ENCODE measurements at regions not wholly inside any gene's neighbourhood (a gene's known extent, or its start where the extent isn't known, plus 50 kb on each side); places are given as distances from the start of the nearest gene placed in this dataset.

- Histone ChIP-seq H2AFZ (ENCODE audit: low read length) (no peak overlapping the region), H3K27me3 (ENCODE audit: control insufficient read depth in 1 of 2, insufficient read depth in 2 of 2, low read length in 2 of 2) (no peaks in the 10 kb centered on the region; a peak in 1 of 5 replicates), H3K4me2 (ENCODE audit: low read depth, low read length) (no peak overlapping the region), H3K36me3 (replicated peaks in 1 of 2; ENCODE audit: control insufficient read depth in 1 of 2, insufficient read depth in 2 of 2, low read length in 2 of 2) (no peaks in the 10 kb centered on the region), H3K79me2 (ENCODE audit: insufficient read depth, low read length) (no peaks in the 10 kb centered on the region), H3K27ac (ENCODE audit: extremely low read length, insufficient read depth, low read length) (no peak overlapping the region), H4K20me1 (ENCODE audit: insufficient read depth, low read length) (no peaks in the 10 kb centered on the region), H3K9ac (ENCODE audit: insufficient read depth, low read depth, low read length) (no peak overlapping the region), H3K9me3 (ENCODE audit: low read length) (no peaks in the 10 kb centered on the region), H3K4me3 (replicated peaks in 1 of 3; ENCODE audit: insufficient read depth in 1 of 3, low read depth in 2 of 3, low read length in 3 of 3) (no peak overlapping the region), H3K4me1 (ENCODE audit: insufficient read depth, low read length) (no peaks in the 10 kb centered on the region)
- POLR2A ChIA-PET = no interaction called here
- CTCF ChIA-PET (ENCODE audit: low intra/inter-chr PET ratio, low total read pairs) = no interaction called here
- in situ Hi-C loops (cut with HindIII; ENCODE audit: extremely low pct_ligation_motif_present, low pct_unique_long_range_greater_than_20kb) (no loop called here), intact Hi-C loops (cut with micrococcal nuclease; ENCODE audit: unreplicated experiment) (no loop called here)
- ATAC-seq = no peak
- FAIRE-seq = no peak
- DNase-seq (ENCODE audit: low spot score) = no peak
- 3% methylated on average over 1 of the region's 1 CpG for WGBS (ENCODE audit: low lambda C conversion rate)
- BruUV-seq (replicated peaks) = no TSS peak
- TF ChIP-seq NR2F2 (IDR thresholded peaks at IDR 0.05; ENCODE audit: borderline replicate concordance, low read depth) (no peak), RBFOX2 (IDR thresholded peaks at IDR 0.05; ENCODE audit: low read depth, low read length) (no peak), NFIB (CRISPR knock-in tag; IDR thresholded peaks at IDR 0.05; ENCODE audit: borderline replicate concordance) (no peak), ZNF572 (CRISPR knock-in tag; IDR thresholded peaks at IDR 0.05) (no peak), ZNF350 (CRISPR knock-in tag; IDR thresholded peaks at IDR 0.05; ENCODE audit: borderline replicate concordance, low read depth) (no peak), ZNF207 (IDR thresholded peaks at IDR 0.05; ENCODE audit: borderline replicate concordance) (no peak), NKX3-1 (CRISPR knock-in tag; IDR thresholded peaks at IDR 0.05) (no peak), ZNF407 (CRISPR knock-in tag; IDR thresholded peaks at IDR 0.05; ENCODE audit: not compliant biosample characterization) (no peak), ZNF563 (CRISPR knock-in tag; IDR thresholded peaks at IDR 0.05) (no peak), GATA4 (IDR thresholded peaks at IDR 0.05; ENCODE audit: borderline replicate concordance, low read depth) (no peak), ZKSCAN5 (CRISPR knock-in tag; IDR thresholded peaks at IDR 0.05) (no peak), ZNF225 (CRISPR knock-in tag; IDR thresholded peaks at IDR 0.05) (no peak), MLX (CRISPR knock-in tag; IDR thresholded peaks at IDR 0.05) (no peak)
These were observed 250.8 kb downstream of the SEC61B start for GRCh38 chr9:99472916-99473245.
